ENCODE measurements at regions not wholly inside any gene's neighbourhood (a gene's known extent, or its start where the extent isn't known, plus 50 kb on each side); places are given as distances from the start of the nearest gene placed in this dataset.

GRCh38 chr6:23630726-23631635 is 495.0 kb upstream of the NRSN1 start:
- Mint-ChIP-seq H3K9me3 (peaks cover 11% of the 10 kb centered on the region), H3K36me3 (ENCODE audit: low read depth) (peaks cover 5% of the 10 kb centered on the region), H3K4me1 (peaks cover 29% of the 10 kb centered on the region), H3K27me3 (ENCODE audit: low read depth) (no peaks in the 10 kb centered on the region), H3K4me3 (no peak overlapping the region), H3K27ac (ENCODE audit: unreplicated experiment) (no peak overlapping the region)
- DNase-seq (ENCODE audit: low read depth, low spot score) = no peak
- TF ChIP-seq, protein P1, sequence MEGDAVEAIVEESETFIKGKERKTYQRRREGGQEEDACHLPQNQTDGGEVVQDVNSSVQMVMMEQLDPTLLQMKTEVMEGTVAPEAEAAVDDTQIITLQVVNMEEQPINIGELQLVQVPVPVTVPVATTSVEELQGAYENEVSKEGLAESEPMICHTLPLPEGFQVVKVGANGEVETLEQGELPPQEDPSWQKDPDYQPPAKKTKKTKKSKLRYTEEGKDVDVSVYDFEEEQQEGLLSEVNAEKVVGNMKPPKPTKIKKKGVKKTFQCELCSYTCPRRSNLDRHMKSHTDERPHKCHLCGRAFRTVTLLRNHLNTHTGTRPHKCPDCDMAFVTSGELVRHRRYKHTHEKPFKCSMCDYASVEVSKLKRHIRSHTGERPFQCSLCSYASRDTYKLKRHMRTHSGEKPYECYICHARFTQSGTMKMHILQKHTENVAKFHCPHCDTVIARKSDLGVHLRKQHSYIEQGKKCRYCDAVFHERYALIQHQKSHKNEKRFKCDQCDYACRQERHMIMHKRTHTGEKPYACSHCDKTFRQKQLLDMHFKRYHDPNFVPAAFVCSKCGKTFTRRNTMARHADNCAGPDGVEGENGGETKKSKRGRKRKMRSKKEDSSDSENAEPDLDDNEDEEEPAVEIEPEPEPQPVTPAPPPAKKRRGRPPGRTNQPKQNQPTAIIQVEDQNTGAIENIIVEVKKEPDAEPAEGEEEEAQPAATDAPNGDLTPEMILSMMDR (conservative IDR thresholded peaks at IDR 0.05) = no peak

- TF ChIP-seq, protein P1 (conservative IDR thresholded peaks at IDR 0.05) = no peak
- DNase-seq (ENCODE audit: low read depth, low spot score) = peak; percentile 16
- no peaks in the 10 kb centered on the region for H3K27me3 Mint-ChIP-seq (ENCODE audit: low read depth)
- H3K4me1 Mint-ChIP-seq = peaks cover 29% of the 10 kb centered on the region
- H3K9me3 Mint-ChIP-seq = peaks cover 11% of the 10 kb centered on the region
- peaks cover 5% of the 10 kb centered on the region for H3K36me3 Mint-ChIP-seq (ENCODE audit: low read depth)
- H3K27ac Mint-ChIP-seq (ENCODE audit: unreplicated experiment) = peak overlapping the region; percentile 74
- H3K4me3 Mint-ChIP-seq = no peak overlapping the region
Observed at GRCh38 chr6:23633996-23634395, 492.0 kb upstream of the NRSN1 start.

DNA sequence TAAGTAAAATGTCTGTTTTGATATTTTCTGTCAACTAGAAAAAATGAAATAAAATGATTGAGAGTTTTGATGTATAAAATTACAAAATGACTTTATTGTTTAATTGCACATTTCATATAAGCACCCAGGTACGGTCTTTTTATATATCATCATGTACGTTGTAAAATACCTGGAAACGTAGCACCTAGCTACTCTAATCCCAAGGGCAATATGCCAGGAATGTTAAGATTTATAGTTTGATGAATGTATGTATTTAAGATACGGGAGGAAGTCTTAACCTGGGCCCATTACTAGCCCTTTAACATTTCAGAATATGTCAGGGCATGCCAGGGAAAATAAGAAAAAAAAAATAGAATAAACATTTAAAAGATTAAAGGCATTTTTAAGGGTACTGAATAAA is 490.9 kb upstream of the NRSN1 start:
- H3K4me1 Mint-ChIP-seq = peaks cover 36% of the 10 kb centered on the region
- H3K9me3 Mint-ChIP-seq = peaks cover 14% of the 10 kb centered on the region
- H3K27me3 Mint-ChIP-seq (ENCODE audit: low read depth) = no peaks in the 10 kb centered on the region
- H3K36me3 Mint-ChIP-seq (ENCODE audit: low read depth) = peaks cover 5% of the 10 kb centered on the region
- H3K4me3 Mint-ChIP-seq = no peak overlapping the region
- TF ChIP-seq, protein P1 (conservative IDR thresholded peaks at IDR 0.05) = no peak
- no peak for DNase-seq (ENCODE audit: low read depth, low spot score)
- H3K27ac Mint-ChIP-seq (ENCODE audit: unreplicated experiment) = no peak overlapping the region

GRCh38 chr6:23637296-23637695 is 488.7 kb upstream of the NRSN1 start:
- Mint-ChIP-seq H3K27ac (ENCODE audit: unreplicated experiment) (no peak overlapping the region), H3K27me3 (ENCODE audit: low read depth) (no peaks in the 10 kb centered on the region), H3K4me3 (no peak overlapping the region), H3K4me1 (peaks cover 38% of the 10 kb centered on the region), H3K9me3 (peaks cover 17% of the 10 kb centered on the region), H3K36me3 (ENCODE audit: low read depth) (peaks cover 5% of the 10 kb centered on the region)
- no peak for DNase-seq (ENCODE audit: low read depth, low spot score)
- TF ChIP-seq, protein P1 (conservative IDR thresholded peaks at IDR 0.05) = no peak

- TF ChIP-seq, protein P1 (conservative IDR thresholded peaks at IDR 0.05) = no peak
- peaks cover 6% of the 10 kb centered on the region for H3K9me3 Mint-ChIP-seq
- DNase-seq (ENCODE audit: low read depth, low spot score) = no peak
- peaks cover 36% of the 10 kb centered on the region for H3K4me1 Mint-ChIP-seq
- no peak overlapping the region for H3K4me3 Mint-ChIP-seq
- H3K27ac Mint-ChIP-seq (ENCODE audit: unreplicated experiment) = no peak overlapping the region
- no peaks in the 10 kb centered on the region for H3K27me3 Mint-ChIP-seq (ENCODE audit: low read depth)
- H3K36me3 Mint-ChIP-seq (ENCODE audit: low read depth) = peaks cover 3% of the 10 kb centered on the region
Observed at GRCh38 chr6:23642849-23643248, 483.2 kb upstream of the NRSN1 start.
